PFSK-1 (cell line): ENCODE measurements at regions not wholly inside any gene's neighbourhood (a gene's known extent, or its start where the extent isn't known, plus 50 kb on each side); places are given as distances from the start of the nearest gene placed in this dataset.

Experiments used
- POLR2AphosphoS5 ChIP-seq: IDR thresholded peaks from 2 replicates; pipeline ENCODE4 v1.6.1; 2012; ENCODE audit warnings: low read depth, mild to moderate bottlenecking, control low read depth, low read length, moderate library complexity
- SIN3A ChIP-seq: IDR thresholded peaks from 2 replicates; pipeline ENCODE4 v1.6.1; 2012; ENCODE audit warnings: mild to moderate bottlenecking, low read length, moderate library complexity, borderline replicate concordance; ENCODE audit not compliant: insufficient read depth

- TF ChIP-seq POLR2AphosphoS5 (no peak), SIN3A (no peak)
Observed at GRCh38 chr22:49525801-49526535, 301.7 kb downstream of the BRD1 start.
